ENCODE measurements at regions not wholly inside any gene's neighbourhood (a gene's known extent, or its start where the extent isn't known, plus 50 kb on each side); places are given as distances from the start of the nearest gene placed in this dataset.

DNA sequence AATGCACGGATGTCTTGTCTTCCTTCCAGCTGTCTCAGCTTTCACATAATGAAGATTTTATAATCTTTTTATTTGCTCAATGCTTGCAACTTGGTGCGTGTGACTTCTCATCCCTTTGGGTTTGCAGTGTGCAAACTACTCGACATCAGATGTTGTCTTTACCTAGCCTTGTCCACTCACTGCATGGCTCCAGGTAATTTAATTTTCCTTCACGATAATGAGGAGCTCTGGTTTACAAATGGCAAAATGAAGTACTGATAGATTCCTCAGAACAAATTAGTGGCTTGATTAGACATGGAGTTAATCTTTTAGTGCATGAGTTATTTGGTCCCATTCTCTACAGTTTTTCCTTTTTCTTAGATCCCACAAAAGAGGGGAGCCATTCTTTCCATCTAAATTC lies 603.0 kb downstream of the CCDC171 start:
- Mint-ChIP-seq H3K4me3 (ENCODE audit: unreplicated experiment) (no peak overlapping the region), H3K4me1 (ENCODE audit: unreplicated experiment) (peaks cover 2% of the 10 kb centered on the region), H3K27ac (ENCODE audit: unreplicated experiment) (no peak overlapping the region), H3K36me3 (ENCODE audit: unreplicated experiment) (no peaks in the 10 kb centered on the region), H3K9me3 (ENCODE audit: unreplicated experiment) (no peaks in the 10 kb centered on the region), H3K27me3 (ENCODE audit: unreplicated experiment) (no peaks in the 10 kb centered on the region)
- TF ChIP-seq, protein P1, sequence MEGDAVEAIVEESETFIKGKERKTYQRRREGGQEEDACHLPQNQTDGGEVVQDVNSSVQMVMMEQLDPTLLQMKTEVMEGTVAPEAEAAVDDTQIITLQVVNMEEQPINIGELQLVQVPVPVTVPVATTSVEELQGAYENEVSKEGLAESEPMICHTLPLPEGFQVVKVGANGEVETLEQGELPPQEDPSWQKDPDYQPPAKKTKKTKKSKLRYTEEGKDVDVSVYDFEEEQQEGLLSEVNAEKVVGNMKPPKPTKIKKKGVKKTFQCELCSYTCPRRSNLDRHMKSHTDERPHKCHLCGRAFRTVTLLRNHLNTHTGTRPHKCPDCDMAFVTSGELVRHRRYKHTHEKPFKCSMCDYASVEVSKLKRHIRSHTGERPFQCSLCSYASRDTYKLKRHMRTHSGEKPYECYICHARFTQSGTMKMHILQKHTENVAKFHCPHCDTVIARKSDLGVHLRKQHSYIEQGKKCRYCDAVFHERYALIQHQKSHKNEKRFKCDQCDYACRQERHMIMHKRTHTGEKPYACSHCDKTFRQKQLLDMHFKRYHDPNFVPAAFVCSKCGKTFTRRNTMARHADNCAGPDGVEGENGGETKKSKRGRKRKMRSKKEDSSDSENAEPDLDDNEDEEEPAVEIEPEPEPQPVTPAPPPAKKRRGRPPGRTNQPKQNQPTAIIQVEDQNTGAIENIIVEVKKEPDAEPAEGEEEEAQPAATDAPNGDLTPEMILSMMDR (IDR thresholded peaks at IDR 0.05): no peak
- no peak for DNase-seq (ENCODE audit: extremely low spot score, unreplicated experiment)

DNA sequence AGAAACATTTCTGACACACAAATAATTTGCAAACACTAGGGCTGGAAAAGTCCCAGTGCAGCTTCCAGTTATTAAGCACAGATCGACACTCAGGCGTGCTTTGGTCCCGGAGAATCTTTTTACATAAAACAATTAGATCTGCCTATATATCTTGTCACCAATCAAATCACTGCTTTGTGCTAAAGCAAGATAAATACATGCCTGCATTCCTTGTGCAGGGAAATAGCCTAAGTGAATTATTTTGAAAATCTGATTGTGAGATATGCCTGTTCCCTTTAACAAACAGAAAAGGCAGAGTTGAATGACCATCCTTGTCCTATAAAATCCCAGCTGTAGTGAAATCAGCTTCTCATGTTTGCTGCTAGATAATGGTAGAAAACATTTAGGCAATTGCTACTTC lies 604.4 kb downstream of the CCDC171 start:
- no peaks in the 10 kb centered on the region for H3K36me3 Mint-ChIP-seq (ENCODE audit: unreplicated experiment)
- no peak overlapping the region for H3K4me3 Mint-ChIP-seq (ENCODE audit: unreplicated experiment)
- DNase-seq (ENCODE audit: extremely low spot score, unreplicated experiment): no peak
- H3K9me3 Mint-ChIP-seq (ENCODE audit: unreplicated experiment): no peaks in the 10 kb centered on the region
- TF ChIP-seq, protein P1 (IDR thresholded peaks at IDR 0.05): no peak
- H3K4me1 Mint-ChIP-seq (ENCODE audit: unreplicated experiment): peaks cover 2% of the 10 kb centered on the region
- H3K27me3 Mint-ChIP-seq (ENCODE audit: unreplicated experiment): no peaks in the 10 kb centered on the region
- no peak overlapping the region for H3K27ac Mint-ChIP-seq (ENCODE audit: unreplicated experiment)

DNA sequence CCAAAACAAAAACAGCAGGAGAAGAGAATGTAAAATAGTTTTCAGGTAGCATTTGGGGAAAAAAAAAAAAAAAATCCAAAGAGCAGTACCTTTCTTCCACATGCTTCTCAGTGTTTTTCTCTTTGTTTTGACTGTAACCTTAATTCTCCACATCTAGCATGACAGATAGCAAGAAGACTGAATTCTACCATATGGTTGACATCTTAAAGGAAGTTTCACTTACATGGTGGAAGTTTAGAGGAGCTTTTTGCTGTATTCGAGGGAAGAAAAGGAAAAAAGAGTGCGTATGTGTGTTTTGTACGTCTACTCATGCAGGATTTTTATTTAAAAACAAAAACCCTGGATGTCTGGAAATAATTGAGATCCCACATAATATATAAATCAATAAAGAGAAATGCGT lies 604.8 kb downstream of the CCDC171 start:
- H3K27me3 Mint-ChIP-seq (ENCODE audit: unreplicated experiment): no peaks in the 10 kb centered on the region
- H3K4me3 Mint-ChIP-seq (ENCODE audit: unreplicated experiment): no peak overlapping the region
- H3K27ac Mint-ChIP-seq (ENCODE audit: unreplicated experiment): no peak overlapping the region
- H3K4me1 Mint-ChIP-seq (ENCODE audit: unreplicated experiment): peaks cover 2% of the 10 kb centered on the region
- H3K36me3 Mint-ChIP-seq (ENCODE audit: unreplicated experiment): no peaks in the 10 kb centered on the region
- H3K9me3 Mint-ChIP-seq (ENCODE audit: unreplicated experiment): no peaks in the 10 kb centered on the region
- DNase-seq (ENCODE audit: extremely low spot score, unreplicated experiment): no peak
- TF ChIP-seq, protein P1 (IDR thresholded peaks at IDR 0.05): no peak

DNA sequence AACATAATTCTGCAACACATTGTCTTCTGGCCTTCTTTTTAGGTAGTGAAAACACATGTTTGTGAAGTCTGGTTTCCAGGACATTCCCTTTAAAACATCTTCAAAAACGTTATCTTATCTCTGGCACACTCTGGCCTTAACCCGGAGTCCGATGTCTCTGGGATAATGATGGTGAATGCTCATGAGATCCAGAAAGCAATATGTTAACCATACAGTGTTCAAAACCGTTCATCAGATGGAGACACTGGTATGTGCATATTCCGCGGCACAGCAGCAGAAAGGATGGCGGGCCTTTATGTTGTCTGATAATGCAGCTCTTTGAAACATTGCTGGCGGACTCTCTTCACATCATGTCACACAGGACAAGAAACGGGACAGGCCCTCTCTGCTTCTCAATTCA lies 605.2 kb downstream of the CCDC171 start:
- no peak overlapping the region for H3K27ac Mint-ChIP-seq (ENCODE audit: unreplicated experiment)
- TF ChIP-seq, protein P1 (IDR thresholded peaks at IDR 0.05): no peak

DNA sequence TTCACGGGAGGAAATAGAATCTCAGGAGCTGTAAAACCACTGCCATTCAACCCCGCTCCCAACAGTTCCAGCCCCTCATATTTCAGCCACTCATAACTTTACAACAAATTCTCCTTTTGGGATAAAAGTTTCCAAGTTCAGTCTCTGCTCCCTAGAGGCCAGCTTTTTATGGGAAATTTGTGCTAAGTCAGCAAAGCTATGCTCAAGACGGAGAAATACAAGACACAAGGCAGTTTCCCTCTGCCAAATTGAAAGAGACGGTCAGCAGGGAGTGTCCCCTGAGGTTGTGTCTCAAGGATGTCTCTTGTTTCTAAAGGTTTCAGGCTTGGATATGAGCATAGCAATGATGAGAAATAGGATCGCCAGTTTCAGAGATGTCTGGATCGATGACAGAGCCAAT lies 608.6 kb downstream of the CCDC171 start:
- Mint-ChIP-seq H3K9me3 (ENCODE audit: unreplicated experiment) (no peaks in the 10 kb centered on the region), H3K36me3 (ENCODE audit: unreplicated experiment) (no peaks in the 10 kb centered on the region), H3K27me3 (ENCODE audit: unreplicated experiment) (no peaks in the 10 kb centered on the region), H3K4me3 (ENCODE audit: unreplicated experiment) (no peak overlapping the region), H3K4me1 (ENCODE audit: unreplicated experiment) (no peaks in the 10 kb centered on the region), H3K27ac (ENCODE audit: unreplicated experiment) (no peak overlapping the region)
- TF ChIP-seq, protein P1 (IDR thresholded peaks at IDR 0.05): no peak
- no peak for DNase-seq (ENCODE audit: extremely low spot score, unreplicated experiment)

More for the DNA sequence above, 605.2 kb downstream of the CCDC171 start:
- H3K9me3 Mint-ChIP-seq (ENCODE audit: unreplicated experiment): no peaks in the 10 kb centered on the region
- H3K4me1 Mint-ChIP-seq (ENCODE audit: unreplicated experiment): peaks cover 2% of the 10 kb centered on the region
- no peaks in the 10 kb centered on the region for H3K27me3 Mint-ChIP-seq (ENCODE audit: unreplicated experiment)
- no peak for DNase-seq (ENCODE audit: extremely low spot score, unreplicated experiment)
- H3K36me3 Mint-ChIP-seq (ENCODE audit: unreplicated experiment): no peaks in the 10 kb centered on the region
- H3K4me3 Mint-ChIP-seq (ENCODE audit: unreplicated experiment): no peak overlapping the region

All from osteocyte (in vitro differentiated cells).